GM21526 (cell line): ENCODE measurements at regions not wholly inside any gene's neighbourhood (a gene's known extent, or its start where the extent isn't known, plus 50 kb on each side); places are given as distances from the start of the nearest gene placed in this dataset.

ENCODE experiments used
- ATAC-seq: cut with Tn5 transposase; IDR thresholded peaks from one replicate; pipeline ENCODE4 v1.9.1; 2021; ENCODE audit warnings: moderate library complexity; ENCODE audit not compliant: unreplicated experiment, low FRiP score

DNA sequence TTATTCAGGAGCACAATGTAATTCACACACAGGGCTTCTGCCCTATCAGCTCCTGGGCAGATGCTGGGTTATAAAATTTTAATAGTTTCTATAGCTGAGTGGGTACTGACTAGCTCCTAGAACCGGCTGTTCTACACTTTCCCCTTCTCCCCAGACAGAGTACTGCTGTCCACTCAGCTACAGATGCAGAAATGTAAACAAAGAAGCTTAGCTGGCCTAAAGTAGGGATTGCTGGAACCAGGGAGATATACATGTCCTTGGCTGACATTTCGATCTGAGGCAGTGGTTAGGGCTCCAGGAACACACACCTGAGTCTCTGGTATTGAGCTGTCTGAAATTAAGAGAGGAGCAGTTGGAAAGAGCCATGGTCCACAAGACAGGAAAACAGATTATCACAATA is 211.5 kb upstream of the USP24 start:
- ATAC-seq: no peak

GRCh38 chr1:55426156-55426555 is 211.0 kb upstream of the USP24 start:
- ATAC-seq: no peak

DNA sequence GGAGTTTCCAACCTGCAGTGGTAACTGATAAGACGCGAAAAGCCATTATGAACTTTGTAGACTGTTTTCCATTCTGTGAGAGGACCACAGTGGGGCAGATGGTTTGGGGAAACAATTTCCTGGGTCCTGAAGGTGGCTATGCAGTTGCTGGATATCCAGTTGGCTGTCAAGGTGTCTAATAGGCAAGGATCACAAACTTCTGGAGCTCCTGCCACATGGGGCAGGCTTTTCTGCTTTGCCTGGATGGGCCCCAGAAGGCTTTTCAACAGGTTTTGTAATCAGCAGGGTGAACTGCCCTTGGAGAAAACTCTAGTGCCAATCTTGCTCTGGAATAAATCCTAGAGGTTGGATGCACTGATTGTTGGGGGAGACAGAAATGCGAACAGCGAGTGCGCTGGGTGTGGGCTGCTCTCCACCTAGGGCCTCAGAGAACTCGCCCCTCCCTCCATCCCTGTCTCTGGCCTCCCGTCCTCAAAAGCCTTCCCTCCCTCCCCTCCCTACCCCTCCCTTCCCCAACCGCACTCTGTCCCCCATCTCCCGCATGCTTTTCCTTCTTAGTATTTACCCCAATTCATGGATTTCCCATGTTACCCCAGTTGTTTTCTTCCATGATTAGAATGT is 210.3 kb upstream of the USP24 start:
- no peak for ATAC-seq

- ATAC-seq: no peak
These were observed 208.2 kb upstream of the USP24 start for GRCh38 chr1:55423376-55423775.

- no peak for ATAC-seq
These were observed 206.0 kb upstream of the USP24 start for GRCh38 chr1:55420929-55421716.

GRCh38 chr1:55420026-55420425 is 204.9 kb upstream of the USP24 start:
- no peak for ATAC-seq

DNA sequence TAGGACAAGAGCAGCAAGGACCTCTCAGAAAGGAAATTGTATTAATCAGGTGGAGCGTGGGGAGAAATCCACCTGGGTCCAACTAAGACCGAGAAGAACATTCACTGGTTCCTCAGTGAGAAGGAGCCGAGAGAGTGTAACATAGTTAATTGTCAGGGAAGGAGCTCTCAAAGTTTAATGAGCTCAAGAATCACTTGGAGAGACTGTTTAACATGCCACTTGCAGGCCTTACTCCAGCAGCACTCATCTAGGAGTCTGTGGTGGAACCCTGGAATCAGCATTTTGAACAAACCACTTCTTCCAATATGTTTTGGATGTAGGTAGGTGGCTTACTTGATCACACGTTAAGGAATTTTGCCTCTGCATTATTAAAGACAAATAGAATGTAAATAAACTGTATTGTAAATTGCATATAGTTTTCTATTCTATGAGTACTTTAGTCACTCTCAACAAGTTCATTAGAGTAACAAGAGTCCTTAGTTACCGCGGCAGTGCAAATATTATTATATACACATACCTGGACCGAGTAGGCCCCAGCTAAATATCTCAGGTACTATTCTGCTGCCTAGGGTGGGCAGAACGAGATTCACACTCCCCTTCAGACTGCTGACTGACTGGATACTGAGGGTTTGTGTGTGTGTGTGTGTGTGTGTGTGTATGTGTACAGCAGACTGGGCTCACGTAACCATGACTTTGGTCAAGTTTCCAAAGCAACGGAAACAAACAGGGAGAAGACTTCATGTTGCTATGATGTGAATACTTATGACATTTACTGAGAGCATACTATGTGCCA is 203.2 kb upstream of the USP24 start:
- ATAC-seq: no peak

DNA sequence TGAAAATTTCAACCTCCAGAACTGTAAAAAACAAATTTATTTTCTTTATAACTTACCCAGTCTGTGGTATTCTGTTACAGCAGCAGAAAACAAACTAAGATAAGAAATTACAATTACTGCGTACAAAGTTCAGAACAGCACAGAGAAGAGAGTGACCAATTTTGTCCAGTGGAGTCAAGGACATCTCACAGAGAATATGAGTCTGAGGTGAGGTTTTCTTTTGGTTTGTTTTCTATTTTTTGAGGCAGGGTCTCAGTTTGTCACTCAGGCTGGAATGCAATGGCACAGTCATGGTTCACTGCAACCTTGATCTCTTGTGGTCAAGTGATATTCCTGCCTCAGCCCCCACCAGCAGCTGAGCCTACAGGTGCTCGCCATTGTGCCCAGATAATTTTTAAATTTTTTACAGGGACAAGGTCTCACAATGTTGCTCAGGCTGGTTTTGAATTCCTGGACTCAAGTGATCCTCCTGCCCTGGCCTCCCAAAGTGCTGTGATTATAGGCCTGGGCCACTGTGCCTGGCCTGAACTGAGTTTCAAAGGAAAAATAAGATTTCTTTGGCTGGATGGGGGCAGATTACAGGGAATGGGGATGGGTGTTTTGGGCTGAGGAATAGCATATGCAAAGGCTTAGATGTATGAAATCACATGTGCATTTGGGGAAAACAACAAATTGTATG is 201.1 kb upstream of the USP24 start:
- no peak for ATAC-seq

DNA sequence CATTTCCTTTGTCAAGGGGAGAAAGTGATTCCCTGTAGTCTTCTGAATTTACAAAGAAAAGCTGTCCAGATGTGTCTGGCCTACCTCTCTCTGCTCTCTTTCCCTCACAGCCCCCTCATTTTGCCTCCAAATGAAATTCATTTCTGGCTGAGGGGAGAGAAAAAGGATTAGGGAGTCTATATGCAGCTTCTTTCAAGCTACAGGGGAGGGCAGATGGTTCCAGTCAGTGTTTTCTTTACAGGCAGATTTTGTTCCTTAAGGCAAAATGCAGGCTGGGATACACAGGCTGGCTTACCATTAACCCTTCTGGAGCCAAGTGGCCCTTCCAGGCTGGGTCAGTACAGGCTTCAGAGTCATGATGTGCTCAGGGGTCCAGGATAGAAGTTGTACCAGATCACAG is 198.1 kb upstream of the USP24 start:
- no peak for ATAC-seq

DNA sequence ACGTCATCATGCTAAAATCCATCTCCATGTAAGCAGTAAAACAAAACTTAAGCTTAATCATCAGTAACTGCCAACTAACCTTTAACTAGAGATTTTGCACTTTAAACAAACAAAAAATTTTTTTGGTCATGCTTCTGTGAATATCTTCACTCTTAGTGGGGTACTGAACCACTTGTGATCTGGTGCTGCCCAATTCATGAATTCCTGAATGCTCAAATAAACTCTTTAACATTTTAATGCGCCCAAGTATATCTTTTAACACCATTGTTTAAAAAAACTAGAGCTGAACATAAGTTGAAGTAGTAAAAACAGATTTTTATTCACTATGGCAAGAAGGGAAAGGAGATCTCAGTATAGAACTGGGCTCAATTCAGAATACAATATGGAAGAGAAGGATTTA is 196.9 kb upstream of the USP24 start:
- ATAC-seq: no peak

- ATAC-seq: no peak
These were observed 187.7 kb upstream of the USP24 start for GRCh38 chr1:55402671-55403464.

DNA sequence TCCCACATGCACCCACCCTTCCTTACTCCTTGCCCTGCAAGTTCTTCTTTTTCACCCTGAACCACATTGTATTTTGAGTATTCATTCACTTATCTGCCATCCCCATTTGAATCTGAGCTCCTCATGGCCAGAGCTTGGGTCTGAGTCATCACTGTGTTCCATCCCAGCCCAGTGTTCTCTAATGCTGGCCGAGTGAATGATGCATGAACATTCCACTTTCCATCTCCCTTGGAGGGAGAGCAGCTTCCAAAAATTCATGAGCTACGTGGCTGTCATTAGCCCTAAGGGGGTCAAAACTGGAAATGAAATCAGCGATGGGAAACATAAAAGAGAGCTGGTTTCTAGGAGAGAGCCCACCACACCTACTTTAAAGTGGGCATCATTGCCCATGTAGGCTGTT is 187.0 kb upstream of the USP24 start:
- no peak for ATAC-seq

- no peak for ATAC-seq
These were observed 185.3 kb upstream of the USP24 start for GRCh38 chr1:55400508-55400907.

GRCh38 chr1:55399346-55399745 is 184.2 kb upstream of the USP24 start:
- ATAC-seq: no peak

GRCh38 chr1:55396381-55396891 is 181.3 kb upstream of the USP24 start:
- ATAC-seq: no peak

DNA sequence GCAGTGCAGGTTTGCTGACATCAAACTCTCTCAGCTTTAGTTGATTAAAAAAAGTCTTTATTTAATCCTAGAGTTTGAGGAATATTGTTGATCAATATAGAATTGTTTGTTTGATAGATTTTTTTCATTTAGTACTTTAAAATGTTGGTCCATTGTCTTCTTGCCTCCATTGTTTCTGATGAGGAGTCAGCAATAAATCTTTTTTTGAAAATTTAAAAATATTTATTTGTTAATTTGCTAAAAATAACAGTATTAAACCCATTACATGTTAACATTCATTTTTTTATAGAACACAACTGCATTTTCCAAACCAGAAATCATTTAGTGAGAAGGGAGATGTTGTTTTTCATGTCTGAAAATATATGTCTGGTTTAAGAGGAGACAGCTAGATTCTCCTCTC is 173.8 kb upstream of the USP24 start:
- no peak for ATAC-seq

GRCh38 chr1:55387145-55387544 is 172.0 kb upstream of the USP24 start:
- no peak for ATAC-seq

GRCh38 chr1:55386456-55386855 is 171.3 kb upstream of the USP24 start:
- ATAC-seq: no peak

GRCh38 chr1:55385402-55386018 is 170.3 kb upstream of the USP24 start:
- no peak for ATAC-seq

- ATAC-seq: no peak
These were observed 169.5 kb upstream of the USP24 start for GRCh38 chr1:55384637-55385036.
